ENCODE measurements at regions not wholly inside any gene's neighbourhood (a gene's known extent, or its start where the extent isn't known, plus 50 kb on each side); places are given as distances from the start of the nearest gene placed in this dataset.
A peak's percentile ranks its signal among the peaks of the same experiment; 100 is the strongest.

- no peak overlapping the region for H3K27ac ChIP-seq
- DNase-seq (ENCODE audit: extremely low spot score in 2 of 2): no peak
- no peaks in the 10 kb centered on the region for H3K27me3 ChIP-seq
- H3K4me1 ChIP-seq: no peaks in the 10 kb centered on the region
- no peak overlapping the region for H3K4me3 ChIP-seq
- TF ChIP-seq POLR2AphosphoS5 (IDR thresholded peaks at IDR 0.05; ENCODE audit: insufficient read depth in 1 of 2, low read depth in 1 of 2) (no peak), CTCF (IDR thresholded peaks at IDR 0.05) (no peak), POLR2A (IDR thresholded peaks at IDR 0.05) (no peak)
- H3K36me3 ChIP-seq: no peaks in the 10 kb centered on the region
- intact Hi-C loops (cut with DNase I): no loop called here
- no peaks in the 10 kb centered on the region for H3K9me3 ChIP-seq
Measured at GRCh38 chr10:3631701-3632330, 153.2 kb downstream of the KLF6 start.

GRCh38 chr10:3631291-3631690 is 153.7 kb downstream of the KLF6 start:
- H3K36me3 ChIP-seq: no peaks in the 10 kb centered on the region
- H3K4me3 ChIP-seq: no peak overlapping the region
- H3K27me3 ChIP-seq: no peaks in the 10 kb centered on the region
- DNase-seq (ENCODE audit: extremely low spot score in 2 of 2): no peak
- no peaks in the 10 kb centered on the region for H3K4me1 ChIP-seq
- H3K9me3 ChIP-seq: no peaks in the 10 kb centered on the region
- TF ChIP-seq POLR2AphosphoS5 (IDR thresholded peaks at IDR 0.05; ENCODE audit: insufficient read depth in 1 of 2, low read depth in 1 of 2): no peak
- TF ChIP-seq POLR2A (IDR thresholded peaks at IDR 0.05): no peak
- TF ChIP-seq CTCF (IDR thresholded peaks at IDR 0.05): no peak
- no peak overlapping the region for H3K27ac ChIP-seq
- intact Hi-C loops (cut with DNase I): no loop called here

GRCh38 chr10:3625959-3626751 is 158.9 kb downstream of the KLF6 start:
- TF ChIP-seq POLR2AphosphoS5 (IDR thresholded peaks at IDR 0.05; ENCODE audit: insufficient read depth in 1 of 2, low read depth in 1 of 2) (no peak), CTCF (IDR thresholded peaks at IDR 0.05) (no peak), POLR2A (IDR thresholded peaks at IDR 0.05) (no peak)
- H3K27ac ChIP-seq: no peak overlapping the region
- H3K4me3 ChIP-seq: no peak overlapping the region
- intact Hi-C loops (cut with DNase I): no loop called here
- H3K27me3 ChIP-seq: no peaks in the 10 kb centered on the region
- no peak for DNase-seq (ENCODE audit: extremely low spot score in 2 of 2)
- H3K9me3 ChIP-seq: no peaks in the 10 kb centered on the region
- H3K36me3 ChIP-seq: no peaks in the 10 kb centered on the region
- H3K4me1 ChIP-seq: peaks cover 18% of the 10 kb centered on the region

- intact Hi-C loops (cut with DNase I): no loop called here
- Histone ChIP-seq H3K9me3 (no peaks in the 10 kb centered on the region), H3K36me3 (no peaks in the 10 kb centered on the region), H3K27me3 (no peaks in the 10 kb centered on the region), H3K4me1 (peaks cover 18% of the 10 kb centered on the region), H3K27ac (peak overlapping the region; percentile 5), H3K4me3 (no peak overlapping the region)
- DNase-seq (ENCODE audit: extremely low spot score in 2 of 2): no peak
- TF ChIP-seq CTCF (IDR thresholded peaks at IDR 0.05): no peak
- TF ChIP-seq POLR2AphosphoS5 (IDR thresholded peaks at IDR 0.05; ENCODE audit: insufficient read depth in 1 of 2, low read depth in 1 of 2): peak in 1 of 2 donors; percentile 44
Measured at GRCh38 chr10:3624367-3624766, 160.6 kb downstream of the KLF6 start.

GRCh38 chr10:3623746-3624145 is 161.3 kb downstream of the KLF6 start:
- no peaks in the 10 kb centered on the region for H3K36me3 ChIP-seq
- DNase-seq (ENCODE audit: extremely low spot score in 2 of 2): no peak
- H3K9me3 ChIP-seq: no peaks in the 10 kb centered on the region
- no peak overlapping the region for H3K4me3 ChIP-seq
- H3K27ac ChIP-seq: peak overlapping the region; percentile 33
- intact Hi-C loops (cut with DNase I): no loop called here
- TF ChIP-seq POLR2A (IDR thresholded peaks at IDR 0.05) (no peak), CTCF (IDR thresholded peaks at IDR 0.05) (no peak), POLR2AphosphoS5 (IDR thresholded peaks at IDR 0.05; ENCODE audit: insufficient read depth in 1 of 2, low read depth in 1 of 2) (no peak)
- H3K27me3 ChIP-seq: no peaks in the 10 kb centered on the region
- peaks cover 18% of the 10 kb centered on the region for H3K4me1 ChIP-seq

Data from vagina (tissue), 2 donors.